ENCODE measurements at regions not wholly inside any gene's neighbourhood (a gene's known extent, or its start where the extent isn't known, plus 50 kb on each side); places are given as distances from the start of the nearest gene placed in this dataset.
A peak's percentile ranks its signal among the peaks of the same experiment; 100 is the strongest.

DNA sequence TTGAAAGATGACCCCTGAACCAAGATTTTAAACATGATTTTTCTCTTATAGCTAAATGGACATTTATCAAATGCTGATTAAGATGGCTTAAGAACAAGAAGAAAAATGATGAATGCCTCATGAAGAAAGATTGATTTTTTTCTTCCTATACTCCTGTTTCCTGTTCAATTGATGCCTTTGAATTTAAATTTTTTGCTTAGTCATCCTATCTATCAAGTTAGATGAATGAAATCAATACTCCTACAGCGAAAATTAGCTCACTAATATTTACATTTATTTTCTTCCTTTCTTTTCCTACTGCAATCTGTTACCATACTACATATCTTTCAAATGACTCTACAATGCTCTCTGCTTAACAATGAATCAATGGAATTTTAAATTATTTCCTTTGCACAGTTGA is 773.6 kb upstream of the DIAPH2 start:
- Histone ChIP-seq H3F3A (ENCODE audit: low read length, unreplicated experiment) (no peaks in the 10 kb centered on the region), H3K27me3 (ENCODE audit: low read length) (no peaks in the 10 kb centered on the region), H4K20me1 (ENCODE audit: low read length) (no peaks in the 10 kb centered on the region), H2AFZ (ENCODE audit: low read length) (no peak overlapping the region), H3K9me3 (ENCODE audit: low read length) (no peaks in the 10 kb centered on the region), H3K4me2 (ENCODE audit: low read length) (no peak overlapping the region), H3K79me2 (ENCODE audit: low read length) (no peaks in the 10 kb centered on the region), H3K4me3 (ENCODE audit: low read length) (no peak overlapping the region), H3K9ac (ENCODE audit: low read length) (no peak overlapping the region), H3K27ac (ENCODE audit: low read length) (no peak overlapping the region), H3K4me1 (ENCODE audit: insufficient read depth, low read length) (no peaks in the 10 kb centered on the region), H3K36me3 (ENCODE audit: low read depth, low read length) (no peaks in the 10 kb centered on the region), H3K9me2 (replicated peaks; ENCODE audit: low read length) (no peaks in the 10 kb centered on the region)
- ATAC-seq = no peak
- BruUV-seq (replicated peaks) = no TSS peak
- TF ChIP-seq, protein P1, sequence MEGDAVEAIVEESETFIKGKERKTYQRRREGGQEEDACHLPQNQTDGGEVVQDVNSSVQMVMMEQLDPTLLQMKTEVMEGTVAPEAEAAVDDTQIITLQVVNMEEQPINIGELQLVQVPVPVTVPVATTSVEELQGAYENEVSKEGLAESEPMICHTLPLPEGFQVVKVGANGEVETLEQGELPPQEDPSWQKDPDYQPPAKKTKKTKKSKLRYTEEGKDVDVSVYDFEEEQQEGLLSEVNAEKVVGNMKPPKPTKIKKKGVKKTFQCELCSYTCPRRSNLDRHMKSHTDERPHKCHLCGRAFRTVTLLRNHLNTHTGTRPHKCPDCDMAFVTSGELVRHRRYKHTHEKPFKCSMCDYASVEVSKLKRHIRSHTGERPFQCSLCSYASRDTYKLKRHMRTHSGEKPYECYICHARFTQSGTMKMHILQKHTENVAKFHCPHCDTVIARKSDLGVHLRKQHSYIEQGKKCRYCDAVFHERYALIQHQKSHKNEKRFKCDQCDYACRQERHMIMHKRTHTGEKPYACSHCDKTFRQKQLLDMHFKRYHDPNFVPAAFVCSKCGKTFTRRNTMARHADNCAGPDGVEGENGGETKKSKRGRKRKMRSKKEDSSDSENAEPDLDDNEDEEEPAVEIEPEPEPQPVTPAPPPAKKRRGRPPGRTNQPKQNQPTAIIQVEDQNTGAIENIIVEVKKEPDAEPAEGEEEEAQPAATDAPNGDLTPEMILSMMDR (conservative IDR thresholded peaks at IDR 0.05; ENCODE audit: low read depth, low read length) = no peak
- DNase-seq = no peak
- ChIA-PET CTCF (no interaction called here), POLR2A (ENCODE audit: unreplicated experiment) (no interaction called here)
- intact Hi-C loops (cut with micrococcal nuclease) = no loop called here

DNA sequence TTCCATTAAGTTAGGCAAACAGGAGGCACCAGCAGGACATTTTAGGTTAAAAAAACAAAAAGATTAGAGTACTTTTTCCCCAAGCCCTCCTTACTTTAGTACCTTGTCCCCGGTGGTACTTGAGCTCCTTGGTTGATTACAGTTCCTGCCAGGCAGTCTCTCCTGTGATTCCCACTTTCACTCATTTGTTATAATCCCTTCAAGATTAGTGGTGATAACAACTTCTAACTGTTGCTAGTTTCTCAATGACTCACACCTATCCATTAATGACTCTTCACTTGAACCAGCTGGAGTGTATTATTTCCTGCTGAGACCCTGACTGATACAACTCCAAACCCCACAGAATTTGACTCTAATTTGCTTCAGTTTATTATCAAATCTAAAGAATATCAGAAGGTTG is 765.0 kb upstream of the DIAPH2 start:
- no peaks in the 10 kb centered on the region for H3K79me2 ChIP-seq (ENCODE audit: low read length)
- CTCF ChIA-PET = no interaction called here
- H3K9me2 ChIP-seq (replicated peaks; ENCODE audit: low read length) = no peaks in the 10 kb centered on the region
- H3K4me3 ChIP-seq (ENCODE audit: low read length) = no peak overlapping the region
- POLR2A ChIA-PET (ENCODE audit: unreplicated experiment) = no interaction called here
- TF ChIP-seq EZH2phosphoT487 (IDR thresholded peaks at IDR 0.05; ENCODE audit: borderline replicate concordance, low read length) (no peak), EZH2 (IDR thresholded peaks at IDR 0.05; ENCODE audit: low read length, unreplicated experiment) (no peak)
- TF ChIP-seq, protein P1 (conservative IDR thresholded peaks at IDR 0.05; ENCODE audit: low read depth, low read length) = no peak
- no peak overlapping the region for H3K27ac ChIP-seq (ENCODE audit: low read length)
- H3K27me3 ChIP-seq (ENCODE audit: low read length) = no peaks in the 10 kb centered on the region
- H3K4me1 ChIP-seq (ENCODE audit: insufficient read depth, low read length) = no peaks in the 10 kb centered on the region
- intact Hi-C loops (cut with micrococcal nuclease) = no loop called here
- BruUV-seq (replicated peaks) = no TSS peak
- no peaks in the 10 kb centered on the region for H3K36me3 ChIP-seq (ENCODE audit: low read depth, low read length)
- H4K20me1 ChIP-seq (ENCODE audit: low read length) = no peaks in the 10 kb centered on the region
- DNase-seq (no peak), ATAC-seq (no peak)
- H3K9ac ChIP-seq (ENCODE audit: low read length) = no peak overlapping the region
- no peak overlapping the region for H3K4me2 ChIP-seq (ENCODE audit: low read length)
- H3K9me3 ChIP-seq (ENCODE audit: low read length) = no peaks in the 10 kb centered on the region
- H2AFZ ChIP-seq (ENCODE audit: low read length) = no peak overlapping the region
- H3F3A ChIP-seq (ENCODE audit: low read length, unreplicated experiment) = no peaks in the 10 kb centered on the region

DNA sequence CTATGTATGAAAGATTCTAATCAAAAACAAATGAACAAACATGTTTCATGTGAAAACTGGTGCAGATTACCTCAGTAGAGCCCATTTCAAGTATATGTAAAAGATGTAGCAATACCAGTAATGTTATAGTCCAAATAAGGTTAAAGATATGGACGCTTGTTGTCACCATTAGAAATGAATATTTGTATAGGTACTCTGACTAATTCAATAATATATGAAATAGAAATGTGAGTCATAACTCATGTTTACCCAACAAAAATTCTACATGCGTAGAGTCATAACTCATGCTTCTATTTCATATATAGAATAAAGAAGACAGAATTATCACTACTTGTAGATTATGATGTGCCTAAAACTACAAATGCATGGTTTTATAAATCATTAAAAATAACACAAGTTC is 739.1 kb upstream of the DIAPH2 start:
- Histone ChIP-seq H3K9ac (ENCODE audit: low read length) (no peak overlapping the region), H3K4me2 (ENCODE audit: low read length) (0 out of 2 replicates have a peak overlapping the region, but pooled peaks have one; percentile 11), H3K27me3 (ENCODE audit: low read length) (no peaks in the 10 kb centered on the region), H3K4me3 (ENCODE audit: low read length) (no peak overlapping the region), H3K9me3 (ENCODE audit: low read length) (no peaks in the 10 kb centered on the region), H3K9me2 (replicated peaks; ENCODE audit: low read length) (no peaks in the 10 kb centered on the region), H3K36me3 (ENCODE audit: low read depth, low read length) (no peaks in the 10 kb centered on the region), H2AFZ (ENCODE audit: low read length) (no peak overlapping the region), H3K4me1 (ENCODE audit: insufficient read depth, low read length) (peaks cover 33% of the 10 kb centered on the region), H3K79me2 (ENCODE audit: low read length) (no peaks in the 10 kb centered on the region), H4K20me1 (ENCODE audit: low read length) (no peaks in the 10 kb centered on the region), H3K27ac (ENCODE audit: low read length) (peak overlapping the region; percentile 52), H3F3A (ENCODE audit: low read length, unreplicated experiment) (no peaks in the 10 kb centered on the region)
- intact Hi-C loops (cut with micrococcal nuclease) = loop anchor here (2.0 kb wide), 1 partner anchor 59 kb away; no protein-coding TSS in a partner anchor
- CTCF ChIA-PET = no interaction called here
- ATAC-seq (peak; percentile 72), DNase-seq (peak; percentile 78)
- POLR2A ChIA-PET (ENCODE audit: unreplicated experiment) = no interaction called here
- TF ChIP-seq, protein P1 (conservative IDR thresholded peaks at IDR 0.05; ENCODE audit: low read depth, low read length) = no peak
- no TSS peak for BruUV-seq (replicated peaks)
